HEK293T (cell line): ENCODE measurements at regions not wholly inside any gene's neighbourhood (a gene's known extent, or its start where the extent isn't known, plus 50 kb on each side); places are given as distances from the start of the nearest gene placed in this dataset.

ENCODE experiments used
- BHLHE40 ChIP-seq: fragments of 450-650 bp; IDR thresholded peaks from 2 replicates; pipeline ENCODE4 v1.6.1; 2016; ENCODE audit warnings: mild to moderate bottlenecking, moderate library complexity, borderline replicate concordance
- ELF4 ChIP-seq: fragments of 450-650 bp; IDR thresholded peaks from 2 replicates; pipeline ENCODE4 v1.6.1; 2017; ENCODE audit warnings: antibody characterized with exemption
- FOXA1 ChIP-seq: fragments of 450-650 bp; IDR thresholded peaks from 2 replicates; pipeline ENCODE4 v1.6.1; 2016; ENCODE audit warnings: mild to moderate bottlenecking
- FOXK2 ChIP-seq: fragments of 450-650 bp; IDR thresholded peaks from 2 replicates; pipeline ENCODE4 v1.6.1; 2016; ENCODE audit warnings: mild to moderate bottlenecking
- FOXM1 ChIP-seq: fragments of 450-650 bp; IDR thresholded peaks from 2 replicates; pipeline ENCODE4 v1.6.1; 2017; ENCODE audit warnings: mild to moderate bottlenecking, borderline replicate concordance
- HDGF ChIP-seq: fragments of 450-650 bp; IDR thresholded peaks from 2 replicates; pipeline ENCODE4 v1.6.1; 2017; ENCODE audit warnings: antibody characterized with exemption, borderline replicate concordance
- L3MBTL2 ChIP-seq: fragments of 450-650 bp; conservative IDR thresholded peaks from 2 replicates; pipeline ENCODE4 v1.6.1; 2016; ENCODE audit warnings: mild to moderate bottlenecking
- LEF1 ChIP-seq: fragments of 450-650 bp; IDR thresholded peaks from 2 replicates; pipeline ENCODE4 v1.6.1; 2017; ENCODE audit warnings: mild to moderate bottlenecking, borderline replicate concordance
- NFRKB ChIP-seq: fragments of 450-650 bp; IDR thresholded peaks from 2 replicates; pipeline ENCODE4 v1.6.1; 2016; ENCODE audit warnings: mild to moderate bottlenecking, moderate library complexity
- SP1 ChIP-seq: fragments of 450-650 bp; IDR thresholded peaks from 2 replicates; pipeline ENCODE4 v1.6.1; 2017
- SUZ12 ChIP-seq: fragments of 450-650 bp; IDR thresholded peaks from 2 replicates; pipeline ENCODE4 v1.6.1; 2016; ENCODE audit warnings: mild to moderate bottlenecking
- TARDBP ChIP-seq: fragments of 450-650 bp; IDR thresholded peaks from 2 replicates; pipeline ENCODE4 v1.6.1; 2016

DNA sequence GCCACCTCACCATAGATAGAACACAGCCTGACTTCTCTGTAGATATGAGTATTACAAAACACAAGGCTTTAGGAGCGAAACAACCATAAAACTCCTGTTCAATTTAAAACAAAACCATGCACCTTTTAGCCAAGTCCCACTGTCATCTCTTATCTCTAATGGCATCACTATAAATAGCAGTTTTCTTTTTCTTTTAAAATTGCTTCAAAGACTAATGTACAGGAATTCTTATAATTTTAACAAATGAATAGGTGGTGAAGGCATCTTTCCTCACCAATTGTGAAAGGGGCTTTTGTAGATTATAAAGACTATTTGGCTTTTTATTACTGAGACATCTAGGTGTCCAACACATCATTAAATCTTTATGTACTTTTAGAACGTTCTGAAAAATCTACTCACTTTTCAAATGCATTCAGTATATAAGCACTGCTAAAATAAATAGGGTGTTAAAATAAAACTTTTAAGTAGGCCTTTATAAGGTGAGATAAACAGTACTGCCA is 205.7 kb upstream of the GRM3 start:
- no peak for TF ChIP-seq BHLHE40
- no peak for TF ChIP-seq FOXA1
- TF ChIP-seq FOXK2: no peak
- TF ChIP-seq SUZ12: no peak
- TF ChIP-seq SP1: no peak
- no peak for TF ChIP-seq FOXM1
- no peak for TF ChIP-seq TARDBP
- no peak for TF ChIP-seq LEF1
- no peak for TF ChIP-seq HDGF
- no peak for TF ChIP-seq NFRKB
- no peak for TF ChIP-seq ELF4
- TF ChIP-seq L3MBTL2: no peak
